Activated CD8-positive, alpha-beta T cell treated with anti-CD3 and anti-CD28 coated beads for 36 hours (primary cell): ENCODE measurements at regions not wholly inside any gene's neighbourhood (a gene's known extent, or its start where the extent isn't known, plus 50 kb on each side); places are given as distances from the start of the nearest gene placed in this dataset.

Experiments
- ATAC-seq: fragments of 200-7000 bp; cut with Tn5 transposase; one replicate; pipeline ENCODE4 v1.10.0; 2021; ENCODE audit warnings: mild to moderate bottlenecking, moderate library complexity
- CTCF ChIA-PET: fragments of 350-600 bp; sonication (Branson Sonifier 250); formaldehyde crosslinking; loops from one replicate; lab custom pipeline; 2021; ENCODE audit warnings: antibody characterized with exemption; lab: Charles Lee
- POLR2A ChIA-PET: fragments of 350-600 bp; sonication (Branson Sonifier 250); formaldehyde crosslinking; loops from one replicate; lab custom pipeline; 2021; ENCODE audit warnings: antibody characterized with exemption; lab: Charles Lee
- DNase-seq: peaks from one replicate; pipeline ENCODE4 v3.0.0-alpha.2; 2020
- H3K27ac Mint-ChIP-seq: one replicate; pipeline ENCODE4 v1.8.0; 2021; ENCODE audit warnings: mild to moderate bottlenecking, mixed read lengths
- H3K27me3 Mint-ChIP-seq: one replicate; pipeline ENCODE4 v1.8.0; 2021; ENCODE audit warnings: mixed read lengths
- H3K36me3 Mint-ChIP-seq: one replicate; pipeline ENCODE4 v1.8.0; 2021; ENCODE audit warnings: low read depth, mixed read lengths
- H3K4me1 Mint-ChIP-seq: one replicate; pipeline ENCODE4 v1.8.0; 2021; ENCODE audit warnings: low read depth, mixed read lengths
- H3K4me3 Mint-ChIP-seq: one replicate; pipeline ENCODE4 v1.8.0; 2021; ENCODE audit warnings: mild to moderate bottlenecking, moderate library complexity, mixed read lengths
- H3K9me3 Mint-ChIP-seq: one replicate; pipeline ENCODE4 v1.8.0; 2021; ENCODE audit warnings: mixed read lengths
- CTCF ChIP-seq: fragments of 200-600 bp; IDR thresholded peaks from one replicate; pipeline ENCODE4 v1.8.0; 2022; ENCODE audit warnings: antibody characterized with exemption, mild to moderate bottlenecking
- intact Hi-C: fragments of 100-400 bp; cut with micrococcal nuclease; formaldehyde crosslinking; loops from one replicate; pipeline ENCODE4 v1.10.0; 2022

GRCh38 chr6:111956098-111956497 lies 82.8 kb upstream of the FYN start:
- CTCF ChIA-PET: interaction anchor here (0.9 to 1.5 kb wide), 3 partner anchors 16 to 66 kb away, joined by 3 to 4 read pairs (median 3); no protein-coding TSS in a partner anchor
- intact Hi-C loops: no loop called here

GRCh38 chr6:111957623-111958315 lies 84.5 kb upstream of the FYN start:
- intact Hi-C loops: no loop called here
- H3K27me3 Mint-ChIP-seq: no peaks in the 10 kb centered on the region
- H3K36me3 Mint-ChIP-seq: no peaks in the 10 kb centered on the region
- DNase-seq (no peak), ATAC-seq (no peak)
- H3K4me3 Mint-ChIP-seq: no peak overlapping the region
- H3K9me3 Mint-ChIP-seq: no peaks in the 10 kb centered on the region
- peaks cover 5% of the 10 kb centered on the region for H3K4me1 Mint-ChIP-seq
- POLR2A ChIA-PET: interaction anchor here (1.6 kb wide), 1 partner anchor 29 kb away, joined by 3 read pairs; no protein-coding TSS in a partner anchor
- CTCF ChIA-PET: interaction anchor here (1.2 kb wide), 1 partner anchor 78 kb away, joined by 3 read pairs; no protein-coding TSS in a partner anchor
- no peak overlapping the region for H3K27ac Mint-ChIP-seq
- TF ChIP-seq CTCF: no peak

More at GRCh38 chr6:111956098-111956497, 82.8 kb upstream of the FYN start:
- H3K9me3 Mint-ChIP-seq: no peaks in the 10 kb centered on the region
- TF ChIP-seq CTCF: no peak
- ATAC-seq (no peak), DNase-seq (no peak)
- H3K4me1 Mint-ChIP-seq: peaks cover 5% of the 10 kb centered on the region
- H3K27me3 Mint-ChIP-seq: no peaks in the 10 kb centered on the region
- POLR2A ChIA-PET: no interaction called here
- no peak overlapping the region for H3K4me3 Mint-ChIP-seq
- H3K27ac Mint-ChIP-seq: no peak overlapping the region
- H3K36me3 Mint-ChIP-seq: no peaks in the 10 kb centered on the region

- no peaks in the 10 kb centered on the region for H3K27me3 Mint-ChIP-seq
- H3K36me3 Mint-ChIP-seq: no peaks in the 10 kb centered on the region
- no peaks in the 10 kb centered on the region for H3K9me3 Mint-ChIP-seq
- no peak for ATAC-seq
- intact Hi-C loops: no loop called here
- POLR2A ChIA-PET: interaction anchor here (0.9 kb wide), 1 partner anchor 15 kb away, joined by 3 read pairs; no protein-coding TSS in a partner anchor
- H3K4me3 Mint-ChIP-seq: no peak overlapping the region
- no peaks in the 10 kb centered on the region for H3K4me1 Mint-ChIP-seq
- TF ChIP-seq CTCF: no peak
- H3K27ac Mint-ChIP-seq: no peak overlapping the region
- no peak for DNase-seq
- CTCF ChIA-PET: interaction anchor here (0.9 to 1.2 kb wide), 2 partner anchors 78 to 85 kb away, joined by 3 to 5 read pairs; no protein-coding TSS in a partner anchor
Observed at GRCh38 chr6:111958534-111958933, 85.3 kb upstream of the FYN start.

- ATAC-seq: no peak
- CTCF ChIA-PET: interaction anchor here (0.9 kb wide), 1 partner anchor 84 kb away, joined by 5 read pairs; no protein-coding TSS in a partner anchor
- POLR2A ChIA-PET: interaction anchor here (0.6 kb wide), 1 partner anchor 33 kb away, joined by 3 read pairs; no protein-coding TSS in a partner anchor
- H3K4me1 Mint-ChIP-seq: no peaks in the 10 kb centered on the region
- H3K9me3 Mint-ChIP-seq: no peaks in the 10 kb centered on the region
- intact Hi-C loops: no loop called here
- no peak overlapping the region for H3K27ac Mint-ChIP-seq
- no peak for DNase-seq
- no peak for TF ChIP-seq CTCF
- no peak overlapping the region for H3K4me3 Mint-ChIP-seq
- H3K27me3 Mint-ChIP-seq: no peaks in the 10 kb centered on the region
- no peaks in the 10 kb centered on the region for H3K36me3 Mint-ChIP-seq
Observed at GRCh38 chr6:111959766-111960165, 86.5 kb upstream of the FYN start.

- ATAC-seq: no peak
- H3K27me3 Mint-ChIP-seq: no peaks in the 10 kb centered on the region
- intact Hi-C loops: no loop called here
- no peak overlapping the region for H3K27ac Mint-ChIP-seq
- no peaks in the 10 kb centered on the region for H3K9me3 Mint-ChIP-seq
- ChIA-PET POLR2A (interaction anchor here (1.0 kb wide), 1 partner anchor 12 kb away, joined by 3 read pairs; no protein-coding TSS in a partner anchor), CTCF (interaction anchor here (0.9 to 1.3 kb wide), 2 partner anchors 11 to 20 kb away, joined by 3 read pairs; no protein-coding TSS in a partner anchor)
- peaks cover 8% of the 10 kb centered on the region for H3K4me1 Mint-ChIP-seq
- no peaks in the 10 kb centered on the region for H3K36me3 Mint-ChIP-seq
- H3K4me3 Mint-ChIP-seq: no peak overlapping the region
- no peak for TF ChIP-seq CTCF
- DNase-seq: no peak
Observed at GRCh38 chr6:111967131-111967530, 86.8 kb upstream of the CCN6 start.
